ENCODE measurements at regions not wholly inside any gene's neighbourhood (a gene's known extent, or its start where the extent isn't known, plus 50 kb on each side); places are given as distances from the start of the nearest gene placed in this dataset.
A peak's percentile ranks its signal among the peaks of the same experiment; 100 is the strongest.

GRCh38 chr14:55973911-55974630 is 144.1 kb upstream of the PELI2 start:
- Histone ChIP-seq H3K4me3 (no peak overlapping the region), H3K27ac (no peak overlapping the region), H3K27me3 (no peaks in the 10 kb centered on the region), H3K9me3 (replicated peaks in 1 of 3) (no peaks in the 10 kb centered on the region), H3K36me3 (replicated peaks in 1 of 2) (no peaks in the 10 kb centered on the region), H3K4me1 (replicated peaks in 1 of 2) (peaks cover 9 to 16% of the 10 kb centered on the region in 2 donors)
- no peak for DNase-seq
- no peak for TF ChIP-seq POLR2A (IDR thresholded peaks at IDR 0.05)
- TF ChIP-seq, protein P1, sequence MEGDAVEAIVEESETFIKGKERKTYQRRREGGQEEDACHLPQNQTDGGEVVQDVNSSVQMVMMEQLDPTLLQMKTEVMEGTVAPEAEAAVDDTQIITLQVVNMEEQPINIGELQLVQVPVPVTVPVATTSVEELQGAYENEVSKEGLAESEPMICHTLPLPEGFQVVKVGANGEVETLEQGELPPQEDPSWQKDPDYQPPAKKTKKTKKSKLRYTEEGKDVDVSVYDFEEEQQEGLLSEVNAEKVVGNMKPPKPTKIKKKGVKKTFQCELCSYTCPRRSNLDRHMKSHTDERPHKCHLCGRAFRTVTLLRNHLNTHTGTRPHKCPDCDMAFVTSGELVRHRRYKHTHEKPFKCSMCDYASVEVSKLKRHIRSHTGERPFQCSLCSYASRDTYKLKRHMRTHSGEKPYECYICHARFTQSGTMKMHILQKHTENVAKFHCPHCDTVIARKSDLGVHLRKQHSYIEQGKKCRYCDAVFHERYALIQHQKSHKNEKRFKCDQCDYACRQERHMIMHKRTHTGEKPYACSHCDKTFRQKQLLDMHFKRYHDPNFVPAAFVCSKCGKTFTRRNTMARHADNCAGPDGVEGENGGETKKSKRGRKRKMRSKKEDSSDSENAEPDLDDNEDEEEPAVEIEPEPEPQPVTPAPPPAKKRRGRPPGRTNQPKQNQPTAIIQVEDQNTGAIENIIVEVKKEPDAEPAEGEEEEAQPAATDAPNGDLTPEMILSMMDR (IDR thresholded peaks at IDR 0.05): no peak
- intact Hi-C loops (cut with DNase I): no loop called here
- WGBS, 4 donors: 75 to 86% (median 78%) methylated on average over 3 of the region's 3 CpGs

GRCh38 chr14:55975281-55975910 is 142.8 kb upstream of the PELI2 start:
- intact Hi-C loops (cut with DNase I): no loop called here
- no peak overlapping the region for H3K27ac ChIP-seq

GRCh38 chr14:55976219-55976618 is 142.0 kb upstream of the PELI2 start:
- H3K4me1 ChIP-seq (replicated peaks in 1 of 2): peaks cover 9 to 23% of the 10 kb centered on the region in 2 donors
- no peak overlapping the region for H3K4me3 ChIP-seq
- no peaks in the 10 kb centered on the region for H3K9me3 ChIP-seq (replicated peaks in 1 of 3)
- DNase-seq: no peak
- WGBS, 4 donors: 71 to 80% (median 76%) methylated on average over 5 of the region's 5 CpGs
- TF ChIP-seq, protein P1 (IDR thresholded peaks at IDR 0.05): no peak
- no peak for TF ChIP-seq POLR2A (IDR thresholded peaks at IDR 0.05)
- H3K36me3 ChIP-seq (replicated peaks in 1 of 2): no peaks in the 10 kb centered on the region
- no peak overlapping the region for H3K27ac ChIP-seq
- H3K27me3 ChIP-seq: no peaks in the 10 kb centered on the region
- intact Hi-C loops (cut with DNase I): no loop called here

More at GRCh38 chr14:55975281-55975910, 142.8 kb upstream of the PELI2 start:
- H3K36me3 ChIP-seq (replicated peaks in 1 of 2): no peaks in the 10 kb centered on the region
- WGBS, 4 donors: 94 to 96% (median 95%) methylated on average over 5 of the region's 5 CpGs
- no peaks in the 10 kb centered on the region for H3K27me3 ChIP-seq
- no peak for DNase-seq
- no peak for TF ChIP-seq POLR2A (IDR thresholded peaks at IDR 0.05)
- TF ChIP-seq, protein P1 (IDR thresholded peaks at IDR 0.05): no peak
- H3K4me3 ChIP-seq: no peak overlapping the region
- H3K9me3 ChIP-seq (replicated peaks in 1 of 3): no peaks in the 10 kb centered on the region
- peaks cover 9 to 23% of the 10 kb centered on the region in 2 donors for H3K4me1 ChIP-seq (replicated peaks in 1 of 2)

- DNase-seq: peak in 3 of 7 donors; percentile 18 to 49 (median 41)
- Histone ChIP-seq H3K9me3 (replicated peaks in 1 of 3) (no peaks in the 10 kb centered on the region), H3K36me3 (replicated peaks in 1 of 2) (no peaks in the 10 kb centered on the region), H3K4me3 (no peak overlapping the region), H3K27me3 (no peaks in the 10 kb centered on the region), H3K4me1 (replicated peaks in 1 of 2) (peaks cover 9 to 23% of the 10 kb centered on the region in 2 donors), H3K27ac (no peak overlapping the region)
- WGBS, 4 donors: 21 to 37% (median 26%) methylated on average over 3 of the region's 3 CpGs
- intact Hi-C loops (cut with DNase I): no loop called here
- TF ChIP-seq POLR2A (IDR thresholded peaks at IDR 0.05): no peak
- TF ChIP-seq, protein P1 (IDR thresholded peaks at IDR 0.05): no peak
Measured at GRCh38 chr14:55976655-55977054, 141.6 kb upstream of the PELI2 start.

Measured in adrenal gland (tissue), 9 donors.